RWPE2 (cell line): ENCODE measurements at regions not wholly inside any gene's neighbourhood (a gene's known extent, or its start where the extent isn't known, plus 50 kb on each side); places are given as distances from the start of the nearest gene placed in this dataset.

Experiments used
- ATAC-seq: fragments of 200-7000 bp; cut with Tn5 transposase; 3 replicates; pipeline ENCODE4 v1.9.1; 2021; ENCODE audit warnings: low read depth
- DNase-seq: peaks from one replicate; pipeline ENCODE4 v3.0.0-alpha.2; 2020; ENCODE audit warnings: low spot score
- H3K27ac ChIP-seq: fragments of 450-650 bp; 2 replicates; pipeline ENCODE4 v1.5.1; 2017; ENCODE audit warnings: mild to moderate bottlenecking; ENCODE audit not compliant: poor library complexity, severe bottlenecking
- H3K27me3 ChIP-seq: fragments of 250-450 bp; sonication (Bioruptor Pico); 2 replicates; pipeline ENCODE4 v1.5.1; 2021; ENCODE audit warnings: mild to moderate bottlenecking, moderate library complexity; ENCODE audit not compliant: insufficient read depth, poor library complexity, severe bottlenecking
- H3K36me3 ChIP-seq: fragments of 250-450 bp; sonication (Bioruptor Pico); 2 replicates; pipeline ENCODE4 v1.5.1; 2020; ENCODE audit warnings: low read depth, mild to moderate bottlenecking, moderate library complexity
- H3K4me1 ChIP-seq: fragments of 250-450 bp; sonication (Bioruptor Pico); 2 replicates; pipeline ENCODE4 v1.5.1; 2021; ENCODE audit warnings: mild to moderate bottlenecking, moderate library complexity; ENCODE audit not compliant: insufficient read depth, poor library complexity, severe bottlenecking
- H3K4me3 ChIP-seq: fragments of 250-450 bp; sonication (Bioruptor Pico); 2 replicates; pipeline ENCODE4 v1.5.1; 2021; ENCODE audit warnings: mild to moderate bottlenecking, moderate library complexity; ENCODE audit not compliant: severe bottlenecking
- H3K9me3 ChIP-seq: fragments of 250-450 bp; sonication (Bioruptor Pico); 2 replicates; pipeline ENCODE4 v1.5.1; 2021; ENCODE audit warnings: mild to moderate bottlenecking, moderate library complexity; ENCODE audit not compliant: severe bottlenecking
- CTCF ChIP-seq: fragments of 450-650 bp; IDR thresholded peaks from one replicate; pipeline ENCODE4 v1.5.1; 2017; ENCODE audit warnings: mild to moderate bottlenecking, moderate library complexity; ENCODE audit not compliant: poor library complexity, severe bottlenecking

GRCh38 chr4:57554556-57555092, 444.4 kb upstream of the IGFBP7 start:
- Histone ChIP-seq H3K27me3 (peaks cover 13% of the 10 kb centered on the region), H3K27ac (no peak overlapping the region), H3K4me3 (no peak overlapping the region), H3K36me3 (no peaks in the 10 kb centered on the region), H3K9me3 (no peaks in the 10 kb centered on the region), H3K4me1 (no peaks in the 10 kb centered on the region)
- ATAC-seq, result no peak
- no peak for DNase-seq
- TF ChIP-seq CTCF, result no peak

- no peak for TF ChIP-seq CTCF
- DNase-seq (no peak), ATAC-seq (no peak)
- Histone ChIP-seq H3K36me3 (no peaks in the 10 kb centered on the region), H3K27ac (no peak overlapping the region), H3K4me3 (no peak overlapping the region), H3K4me1 (no peaks in the 10 kb centered on the region), H3K27me3 (peaks cover 17% of the 10 kb centered on the region), H3K9me3 (no peaks in the 10 kb centered on the region)
Measured at GRCh38 chr4:57553728-57554127, 443.5 kb upstream of the IGFBP7 start.

GRCh38 chr4:57550198-57550597, 440.0 kb upstream of the IGFBP7 start:
- no peak for TF ChIP-seq CTCF
- H3K9me3 ChIP-seq, result no peaks in the 10 kb centered on the region
- ATAC-seq (no peak), DNase-seq (no peak)
- no peak overlapping the region for H3K4me3 ChIP-seq
- peaks cover 17% of the 10 kb centered on the region for H3K27me3 ChIP-seq
- H3K27ac ChIP-seq, result no peak overlapping the region
- no peaks in the 10 kb centered on the region for H3K4me1 ChIP-seq
- H3K36me3 ChIP-seq, result no peaks in the 10 kb centered on the region

- Histone ChIP-seq H3K9me3 (no peaks in the 10 kb centered on the region), H3K4me1 (no peaks in the 10 kb centered on the region), H3K27me3 (peaks cover 17% of the 10 kb centered on the region), H3K27ac (no peak overlapping the region), H3K36me3 (no peaks in the 10 kb centered on the region), H3K4me3 (no peak overlapping the region)
- no peak for TF ChIP-seq CTCF
- DNase-seq (no peak), ATAC-seq (no peak)
Measured at GRCh38 chr4:57548856-57549255, 438.7 kb upstream of the IGFBP7 start.

- H3K36me3 ChIP-seq, result no peaks in the 10 kb centered on the region
- DNase-seq (no peak), ATAC-seq (no peak)
- no peak for TF ChIP-seq CTCF
- H3K4me3 ChIP-seq, result no peak overlapping the region
- H3K27me3 ChIP-seq, result peaks cover 7% of the 10 kb centered on the region
- no peaks in the 10 kb centered on the region for H3K9me3 ChIP-seq
- H3K4me1 ChIP-seq, result no peaks in the 10 kb centered on the region
- H3K27ac ChIP-seq, result no peak overlapping the region
Measured at GRCh38 chr4:57544811-57545654, 434.8 kb upstream of the IGFBP7 start.
